ENCODE measurements at regions not wholly inside any gene's neighbourhood (a gene's known extent, or its start where the extent isn't known, plus 50 kb on each side); places are given as distances from the start of the nearest gene placed in this dataset.

DNA sequence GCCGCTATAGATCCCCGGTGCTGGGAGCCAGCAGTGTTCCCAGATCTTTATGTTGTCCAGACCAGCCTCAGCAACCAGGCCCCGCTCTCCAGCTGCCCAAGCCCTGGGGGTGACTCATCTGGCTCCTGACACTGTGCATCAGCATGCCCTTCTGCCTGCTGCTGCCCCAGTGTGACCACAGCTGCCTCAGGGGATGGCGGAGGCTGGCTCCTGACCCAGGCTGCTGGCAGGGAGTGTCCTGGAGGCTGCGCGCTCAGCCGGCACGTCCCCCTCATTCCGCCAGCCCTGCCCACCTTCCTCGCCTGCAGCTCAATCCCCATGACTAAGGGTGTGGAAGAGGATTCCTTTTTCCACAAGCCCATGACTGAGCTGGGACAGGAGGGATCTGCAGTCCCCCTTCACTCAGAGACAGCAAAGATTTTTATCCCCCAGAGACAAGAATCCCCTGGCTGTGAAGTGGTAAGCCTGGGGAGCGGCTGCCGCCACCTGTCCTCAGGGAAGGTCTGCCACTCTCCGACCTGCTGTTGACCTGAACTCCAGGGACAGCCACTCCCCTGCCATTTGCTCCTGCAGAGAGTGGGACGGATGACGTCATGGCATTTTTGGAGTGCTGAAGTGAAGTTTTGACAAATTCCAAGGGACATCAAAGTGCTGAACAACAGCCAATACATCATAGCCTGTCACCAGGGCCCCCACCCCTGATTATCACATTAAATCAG lies 182.8 kb upstream of the BMPER start:
- H3K9me3 ChIP-seq, result no peaks in the 10 kb centered on the region
- no peak overlapping the region for H3K4me3 ChIP-seq
- TF ChIP-seq POLR2A (IDR thresholded peaks at IDR 0.05) (no peak), POLR2AphosphoS5 (IDR thresholded peaks at IDR 0.05) (no peak), EP300 (IDR thresholded peaks at IDR 0.05) (no peak)
- TF ChIP-seq, protein P1, sequence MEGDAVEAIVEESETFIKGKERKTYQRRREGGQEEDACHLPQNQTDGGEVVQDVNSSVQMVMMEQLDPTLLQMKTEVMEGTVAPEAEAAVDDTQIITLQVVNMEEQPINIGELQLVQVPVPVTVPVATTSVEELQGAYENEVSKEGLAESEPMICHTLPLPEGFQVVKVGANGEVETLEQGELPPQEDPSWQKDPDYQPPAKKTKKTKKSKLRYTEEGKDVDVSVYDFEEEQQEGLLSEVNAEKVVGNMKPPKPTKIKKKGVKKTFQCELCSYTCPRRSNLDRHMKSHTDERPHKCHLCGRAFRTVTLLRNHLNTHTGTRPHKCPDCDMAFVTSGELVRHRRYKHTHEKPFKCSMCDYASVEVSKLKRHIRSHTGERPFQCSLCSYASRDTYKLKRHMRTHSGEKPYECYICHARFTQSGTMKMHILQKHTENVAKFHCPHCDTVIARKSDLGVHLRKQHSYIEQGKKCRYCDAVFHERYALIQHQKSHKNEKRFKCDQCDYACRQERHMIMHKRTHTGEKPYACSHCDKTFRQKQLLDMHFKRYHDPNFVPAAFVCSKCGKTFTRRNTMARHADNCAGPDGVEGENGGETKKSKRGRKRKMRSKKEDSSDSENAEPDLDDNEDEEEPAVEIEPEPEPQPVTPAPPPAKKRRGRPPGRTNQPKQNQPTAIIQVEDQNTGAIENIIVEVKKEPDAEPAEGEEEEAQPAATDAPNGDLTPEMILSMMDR (IDR thresholded peaks at IDR 0.05), result no peak
- 80% methylated on average over 11 of the region's 15 CpGs for WGBS
- H3K36me3 ChIP-seq, result no peaks in the 10 kb centered on the region
- H3K27me3 ChIP-seq, result no peaks in the 10 kb centered on the region
- H3K27ac ChIP-seq, result no peak overlapping the region
- no peaks in the 10 kb centered on the region for H3K4me1 ChIP-seq
- no peak for DNase-seq (ENCODE audit: low spot score in 2 of 2)

DNA sequence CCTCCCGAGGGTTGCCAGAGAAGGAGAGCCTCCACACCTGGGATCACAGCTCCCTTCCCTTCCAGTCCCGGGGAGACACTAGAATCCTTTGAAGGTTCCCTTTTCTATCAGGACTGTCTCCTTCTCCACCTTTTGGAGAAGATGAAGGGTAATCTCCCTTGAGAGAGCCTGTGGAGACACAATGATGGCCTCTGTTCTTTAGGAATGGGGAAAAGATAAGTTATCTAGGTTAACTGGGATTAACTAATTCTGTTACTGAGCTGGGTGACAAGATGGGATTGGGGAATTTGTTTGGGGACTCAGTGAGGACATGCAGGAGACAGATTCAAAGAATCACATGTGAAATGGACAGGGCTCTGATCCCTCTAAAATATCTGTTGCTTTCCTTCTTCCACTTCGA lies 181.1 kb upstream of the BMPER start:
- no peak for DNase-seq (ENCODE audit: low spot score in 2 of 2)
- Histone ChIP-seq H3K27me3 (no peaks in the 10 kb centered on the region), H3K4me1 (no peaks in the 10 kb centered on the region), H3K9me3 (no peaks in the 10 kb centered on the region), H3K36me3 (no peaks in the 10 kb centered on the region), H3K4me3 (no peak overlapping the region), H3K27ac (no peak overlapping the region)
- WGBS, result 75% methylated on average over 3 of the region's 3 CpGs
- TF ChIP-seq POLR2A (IDR thresholded peaks at IDR 0.05) (no peak), EP300 (IDR thresholded peaks at IDR 0.05) (no peak), POLR2AphosphoS5 (IDR thresholded peaks at IDR 0.05) (no peak)
- TF ChIP-seq, protein P1 (IDR thresholded peaks at IDR 0.05), result no peak

DNA sequence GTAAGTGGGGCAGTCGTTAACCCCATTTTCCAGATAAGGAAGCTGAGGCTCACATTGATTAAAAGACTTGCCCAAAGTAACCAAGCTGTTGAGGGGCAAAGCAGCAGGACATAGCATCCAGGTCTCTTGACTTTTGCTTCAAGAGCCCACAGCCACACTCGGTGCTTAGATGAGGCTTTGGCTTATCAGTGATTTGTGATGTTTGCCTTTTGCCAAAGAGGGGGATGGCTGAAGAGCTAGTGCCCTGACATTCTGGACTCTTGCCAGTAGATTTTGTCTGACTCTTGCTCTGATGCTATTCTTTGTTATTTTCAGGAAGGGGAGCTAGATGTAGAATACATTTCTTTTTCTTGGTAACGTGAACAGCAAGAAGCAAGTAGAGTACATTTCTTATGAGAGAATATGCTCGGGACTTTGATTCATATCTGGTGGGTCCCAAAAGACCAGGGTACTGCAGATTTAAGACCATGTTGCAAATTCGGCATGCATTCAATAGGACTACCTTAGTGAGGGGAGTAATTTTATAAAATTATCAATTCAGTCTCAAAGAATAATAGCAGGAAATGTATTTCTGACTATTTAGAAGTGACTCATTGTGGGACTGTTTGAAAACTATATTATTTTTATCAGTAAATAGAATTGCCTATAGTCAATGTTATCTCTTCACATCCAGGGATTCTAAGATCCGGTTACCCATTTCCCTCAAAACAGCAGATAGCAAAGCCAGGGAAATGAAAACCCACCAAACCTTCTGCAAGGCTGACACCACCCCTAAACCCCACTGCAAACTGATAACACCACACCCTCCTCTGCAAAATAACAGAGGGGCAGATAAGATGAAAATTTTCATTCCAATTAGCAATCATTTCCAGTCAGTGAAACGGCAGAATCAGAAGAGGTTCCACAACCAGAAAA lies 180.0 kb upstream of the BMPER start:
- Histone ChIP-seq H3K9me3 (no peaks in the 10 kb centered on the region), H3K27ac (no peak overlapping the region), H3K36me3 (no peaks in the 10 kb centered on the region), H3K4me1 (no peaks in the 10 kb centered on the region), H3K27me3 (no peaks in the 10 kb centered on the region), H3K4me3 (no peak overlapping the region)
- 81% methylated on average over 7 of the region's 7 CpGs for WGBS
- no peak for DNase-seq (ENCODE audit: low spot score in 2 of 2)
- TF ChIP-seq POLR2AphosphoS5 (IDR thresholded peaks at IDR 0.05) (no peak), EP300 (IDR thresholded peaks at IDR 0.05) (no peak), POLR2A (IDR thresholded peaks at IDR 0.05) (no peak)
- TF ChIP-seq, protein P1 (IDR thresholded peaks at IDR 0.05), result no peak

DNA sequence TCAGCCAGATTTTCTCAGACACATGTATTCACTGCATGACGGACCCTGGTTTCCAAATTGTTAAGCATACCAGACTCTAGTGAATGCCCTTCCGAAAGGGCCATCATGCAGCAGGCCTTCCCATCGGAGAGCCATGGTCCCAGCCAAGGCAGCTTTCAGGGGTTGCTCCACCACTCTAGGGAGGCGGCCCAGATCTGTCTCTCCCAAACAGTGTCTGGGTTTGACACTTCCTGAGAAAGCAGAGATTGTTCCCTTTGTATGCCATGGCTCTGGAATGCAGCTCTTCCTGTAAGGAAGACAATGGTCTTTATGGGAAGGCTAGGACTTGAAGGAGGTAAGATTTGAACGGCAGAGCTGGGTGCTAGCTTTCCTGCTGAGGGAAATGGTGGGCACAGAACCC lies 178.8 kb upstream of the BMPER start:
- H3K36me3 ChIP-seq, result no peaks in the 10 kb centered on the region
- no peaks in the 10 kb centered on the region for H3K27me3 ChIP-seq
- DNase-seq (ENCODE audit: low spot score in 2 of 2), result no peak
- no peak overlapping the region for H3K27ac ChIP-seq
- H3K9me3 ChIP-seq, result no peaks in the 10 kb centered on the region
- WGBS, result 88% methylated on average over 5 of the region's 5 CpGs
- H3K4me1 ChIP-seq, result no peaks in the 10 kb centered on the region
- H3K4me3 ChIP-seq, result no peak overlapping the region
- TF ChIP-seq EP300 (IDR thresholded peaks at IDR 0.05), result no peak
- no peak for TF ChIP-seq POLR2AphosphoS5 (IDR thresholded peaks at IDR 0.05)
- TF ChIP-seq, protein P1 (IDR thresholded peaks at IDR 0.05), result no peak
- TF ChIP-seq POLR2A (IDR thresholded peaks at IDR 0.05), result no peak

DNA sequence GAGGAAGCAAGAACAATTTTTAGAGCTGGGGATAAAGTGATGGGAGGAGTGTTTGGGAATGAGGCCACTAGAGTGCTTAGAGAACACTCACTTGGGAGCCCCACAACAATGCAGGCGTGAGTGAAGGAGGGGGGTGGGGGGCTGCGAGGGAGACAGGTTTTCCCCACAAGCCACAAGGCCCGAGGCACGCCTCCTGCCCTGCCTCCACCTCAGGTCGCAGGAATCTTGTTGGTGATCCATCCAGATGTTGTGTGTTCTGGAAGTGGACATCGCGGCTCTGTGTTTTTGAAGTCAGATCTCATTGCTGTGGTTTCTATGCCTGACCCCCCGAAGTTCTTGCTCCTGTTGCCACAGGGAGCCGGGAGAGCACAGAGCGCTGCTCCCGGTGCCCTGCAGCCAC lies 178.0 kb upstream of the BMPER start:
- DNase-seq (ENCODE audit: low spot score in 2 of 2), result no peak
- no peak overlapping the region for H3K4me3 ChIP-seq
- no peaks in the 10 kb centered on the region for H3K36me3 ChIP-seq
- no peaks in the 10 kb centered on the region for H3K4me1 ChIP-seq
- WGBS, result 86% methylated on average over 11 of the region's 11 CpGs
- TF ChIP-seq POLR2AphosphoS5 (IDR thresholded peaks at IDR 0.05) (no peak), EP300 (IDR thresholded peaks at IDR 0.05) (no peak), POLR2A (IDR thresholded peaks at IDR 0.05) (no peak)
- TF ChIP-seq, protein P1 (IDR thresholded peaks at IDR 0.05), result no peak
- H3K27me3 ChIP-seq, result no peaks in the 10 kb centered on the region
- H3K9me3 ChIP-seq, result no peaks in the 10 kb centered on the region
- no peak overlapping the region for H3K27ac ChIP-seq

Measured in suprapubic skin (tissue), 4 donors.